Panc1 (cell line): ENCODE measurements at regions not wholly inside any gene's neighbourhood (a gene's known extent, or its start where the extent isn't known, plus 50 kb on each side); places are given as distances from the start of the nearest gene placed in this dataset.
A peak's percentile ranks its signal among the peaks of the same experiment; 100 is the strongest.

Experiments
- ATAC-seq: fragments of 200-7000 bp; cut with Tn5 transposase; 2 replicates; pipeline ENCODE4 v1.9.1; 2020; ENCODE audit warnings: mild to moderate bottlenecking, moderate library complexity
- BruUV-seq: library from RNA; stranded (reverse); fragments of 400-500 nt; replicated peaks from 2 replicates; lab custom pipeline; 2021; lab: Mats Ljungman, UMichigan
- CTCF ChIA-PET: fragments of 300-600 bp; sonication (Branson Sonifier 250); formaldehyde crosslinking; loops from one replicate; lab custom pipeline; 2022; ENCODE audit warnings: antibody characterized with exemption; lab: Charles Lee
- POLR2A ChIA-PET: fragments of 300-600 bp; sonication (Branson Sonifier 250); formaldehyde crosslinking; loops from one replicate; lab custom pipeline; 2022; ENCODE audit warnings: antibody characterized with exemption; lab: Charles Lee
- DNase-seq: peaks from one replicate; pipeline ENCODE4 v3.0.0-alpha.2; 2010; ENCODE audit warnings: low read depth, low spot score
- H3K27ac ChIP-seq: 2 replicates; pipeline ENCODE4 v1.5.1; 2011; ENCODE audit warnings: mild to moderate bottlenecking, low read length, inconsistent platforms
- H3K27me3 ChIP-seq: fragments of 200-500 bp; sonication (Bioruptor generic); 2 replicates; pipeline ENCODE4 v1.6.0; 2014; ENCODE audit warnings: low read length, inconsistent platforms; ENCODE audit not compliant: control insufficient read depth, insufficient read depth
- H3K36me3 ChIP-seq: fragments of 200-500 bp; sonication (Bioruptor generic); 2 replicates; pipeline ENCODE4 v1.5.1; 2014; ENCODE audit warnings: inconsistent platforms, mild to moderate bottlenecking, low read length, moderate library complexity; ENCODE audit not compliant: control insufficient read depth, insufficient read depth
- H3K4me1 ChIP-seq: 2 replicates; pipeline ENCODE4 v1.5.1; 2011; ENCODE audit warnings: inconsistent platforms, mild to moderate bottlenecking, low read length, moderate library complexity; ENCODE audit not compliant: control insufficient read depth, insufficient read depth
- H3K4me3 ChIP-seq, 2 experiments: 2 replicates each; pipeline ENCODE4 v1.5.1; 2011 to 2012; ENCODE audit warnings: low read depth in 2 of 2, low read length in 2 of 2, mild to moderate bottlenecking in 2 of 2, inconsistent platforms in 1 of 2, moderate library complexity in 1 of 2
- H3K9me3 ChIP-seq: fragments of 200-500 bp; sonication (Bioruptor generic); 2 replicates; pipeline ENCODE4 v1.5.1; 2014; ENCODE audit warnings: low read depth, mild to moderate bottlenecking, inconsistent platforms, low read length, moderate library complexity; ENCODE audit not compliant: control insufficient read depth, insufficient read depth
- CTCF ChIP-seq: fragments of 450-650 bp; IDR thresholded peaks from 2 replicates; pipeline ENCODE4 v1.5.1; 2017; ENCODE audit warnings: mild to moderate bottlenecking
- POLR2AphosphoS5 ChIP-seq: IDR thresholded peaks from 2 replicates; pipeline ENCODE4 v1.6.1; 2012; ENCODE audit warnings: mild to moderate bottlenecking, low read depth, low read length, moderate library complexity
- REST ChIP-seq, 2 experiments: IDR thresholded peaks; 2 replicates each; pipeline ENCODE4 v1.6.1; 2011 to 2012; ENCODE audit warnings: low read depth in 2 of 2, control low read depth in 1 of 2, low read length in 1 of 2, mild to moderate bottlenecking in 1 of 2, moderate library complexity in 1 of 2; ENCODE audit not compliant: insufficient read depth in 1 of 2
- SIN3A ChIP-seq: IDR thresholded peaks from 2 replicates; pipeline ENCODE4 v1.6.1; 2012; ENCODE audit warnings: low read depth, mild to moderate bottlenecking, low read length, moderate library complexity, borderline replicate concordance; ENCODE audit not compliant: insufficient read depth
- TCF7L2 ChIP-seq: IDR thresholded peaks from 2 replicates; pipeline ENCODE4 v1.6.1; 2011; ENCODE audit warnings: mild to moderate bottlenecking, low read depth, low read length, inconsistent platforms
- in situ Hi-C: cut with HindIII; loops from 2 replicates; pipeline ENCODE4 v1.10.0; 2016; ENCODE audit warnings: low sequenced_read_pairs, low pct_unique_long_range_greater_than_20kb
- intact Hi-C: fragments of 100-400 bp; cut with micrococcal nuclease; formaldehyde crosslinking; loops from one replicate; pipeline ENCODE4 v1.10.0; 2022; ENCODE audit not compliant: unreplicated experiment

DNA sequence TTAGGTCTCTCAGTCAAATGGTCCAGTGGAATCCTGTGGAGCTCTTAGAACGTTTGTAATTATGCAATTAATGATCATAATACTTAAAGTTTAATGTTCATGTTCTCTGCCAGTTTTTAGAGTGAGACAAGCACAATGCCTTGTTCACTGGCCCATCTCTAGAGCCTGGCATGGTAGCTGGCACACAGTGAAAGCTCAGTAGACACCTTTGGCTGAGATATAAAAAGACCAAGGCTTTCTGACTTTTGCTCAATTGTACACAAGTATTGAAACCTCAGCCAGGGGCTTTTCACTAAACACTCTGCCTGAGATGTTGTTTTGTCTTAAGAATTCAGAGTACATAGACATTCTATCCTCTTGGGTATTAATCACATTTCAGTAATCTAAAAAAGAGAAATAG lies 241.8 kb upstream of the ATP2B1 start:
- no peak overlapping the region for H3K4me3 ChIP-seq
- TF ChIP-seq CTCF (no peak), SIN3A (no peak), POLR2AphosphoS5 (no peak), REST (IDR thresholded peaks at IDR 0.05; ENCODE audit: insufficient read depth in 1 of 2, low read depth in 2 of 2, low read length in 1 of 2) (no peak), TCF7L2 (no peak)
- no peak for ATAC-seq
- BruUV-seq, result no TSS peak
- peaks cover 28% of the 10 kb centered on the region for H3K4me1 ChIP-seq
- no peak for DNase-seq
- in situ Hi-C loops, result no loop called here
- H3K27ac ChIP-seq, result peak overlapping the region; percentile 82
- ChIA-PET CTCF (no interaction called here), POLR2A (interaction anchor here (0.6 kb wide), 1 partner anchor 11 kb away, joined by 5 read pairs; no protein-coding TSS in a partner anchor)
- no peaks in the 10 kb centered on the region for H3K9me3 ChIP-seq
- H3K36me3 ChIP-seq, result no peaks in the 10 kb centered on the region
- H3K27me3 ChIP-seq, result no peaks in the 10 kb centered on the region
- intact Hi-C loops, result no loop called here

DNA sequence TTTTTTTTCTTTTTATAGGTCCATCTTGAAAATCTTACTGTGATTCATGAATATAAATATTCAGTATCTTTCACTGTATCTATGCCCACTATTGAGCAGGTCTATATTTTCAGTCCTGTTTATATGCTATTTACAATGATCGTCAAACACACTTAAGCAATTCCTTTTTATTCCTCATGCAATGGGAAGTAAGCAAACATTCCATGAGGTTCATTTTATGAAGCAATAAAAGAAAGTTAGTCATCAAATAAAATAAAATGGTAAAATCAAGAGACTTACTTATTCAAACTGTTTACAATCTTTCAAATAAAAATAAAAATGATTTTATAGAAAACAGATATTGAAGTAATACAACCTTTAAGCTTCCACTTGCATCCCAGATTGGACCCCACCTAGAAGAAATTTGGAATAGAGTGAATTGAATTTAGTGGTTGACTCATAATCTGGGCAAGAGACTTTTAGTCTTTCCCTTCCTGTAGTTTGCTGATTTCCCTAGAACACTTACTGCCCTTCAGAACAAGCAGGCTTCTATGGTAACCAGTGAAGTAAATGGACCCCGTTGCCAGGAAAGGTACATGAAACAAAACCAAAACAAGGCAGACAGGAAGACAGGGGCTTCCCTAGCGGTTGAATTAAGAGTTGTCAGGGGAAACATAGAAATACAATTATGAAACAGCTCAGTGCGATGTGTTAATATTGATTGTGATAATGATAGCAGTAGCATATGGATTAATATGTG lies 241.0 kb upstream of the ATP2B1 start:
- Histone ChIP-seq H3K9me3 (no peaks in the 10 kb centered on the region), H3K36me3 (no peaks in the 10 kb centered on the region), H3K27me3 (no peaks in the 10 kb centered on the region), H3K27ac (peak overlapping the region; percentile 82), H3K4me3 (no peak overlapping the region), H3K4me1 (peaks cover 28% of the 10 kb centered on the region)
- intact Hi-C loops (loop anchor here (5.0 kb wide), 1 partner anchor 242 kb away; the partner anchor contains the start of gene ATP2B1), in situ Hi-C loops (no loop called here)
- ChIA-PET POLR2A (no interaction called here), CTCF (no interaction called here)
- BruUV-seq, result no TSS peak
- TF ChIP-seq REST (IDR thresholded peaks at IDR 0.05; ENCODE audit: insufficient read depth in 1 of 2, low read depth in 2 of 2, low read length in 1 of 2), result no peak
- peak; percentile 79 for TF ChIP-seq TCF7L2
- TF ChIP-seq CTCF, result peak; percentile 10; the same call in 1 of the 2 replicates
- ATAC-seq, result peak; percentile 81
- DNase-seq, result peak; percentile 39
